Natural killer cell (primary cell): ENCODE measurements at regions not wholly inside any gene's neighbourhood (a gene's known extent, or its start where the extent isn't known, plus 50 kb on each side); places are given as distances from the start of the nearest gene placed in this dataset.
"Not testable (repeated sequence)": the region's sequence is repeated elsewhere in the genome, so short reads cannot be mapped to it uniquely, and the experiment has no call there.

Experiments used
- ATAC-seq, 3 donors: fragments of 150-1000 bp in 2 of 3; fragments of 200-7000 bp in 1 of 3; cut with Tn5 transposase; 1 replicate in 1 of 3; 2 replicates in 2 of 3; pipeline ENCODE4 v1.10.0; 2021; ENCODE audit warnings: mild to moderate bottlenecking in 2 of 3, moderate library complexity in 2 of 3
- DNase-seq, 2 donors: peaks; one replicate each; pipeline versions ENCODE4 v3.0.0 to v3.0.0-alpha.2; 2013 to 2021; ENCODE audit warnings: mixed read lengths in 1 of 2
- H3K27ac ChIP-seq: one replicate; pipeline ENCODE4 v1.5.1; 2013; ENCODE audit warnings: mild to moderate bottlenecking, low read length
- H3K27me3 ChIP-seq: one replicate; pipeline ENCODE4 v1.6.1; 2013; ENCODE audit warnings: low read length; ENCODE audit not compliant: control insufficient read depth, insufficient read depth
- H3K36me3 ChIP-seq: one replicate; pipeline ENCODE4 v1.6.1; 2013; ENCODE audit warnings: low read length; ENCODE audit not compliant: control insufficient read depth, insufficient read depth
- H3K4me1 ChIP-seq: one replicate; pipeline ENCODE4 v1.6.1; 2013; ENCODE audit warnings: low read length; ENCODE audit not compliant: control insufficient read depth, insufficient read depth
- H3K4me3 ChIP-seq: one replicate; pipeline ENCODE4 v1.5.1; 2013; ENCODE audit warnings: low read length
- H3K9me3 ChIP-seq: one replicate; pipeline ENCODE4 v1.6.1; 2013; ENCODE audit warnings: low read length; ENCODE audit not compliant: control insufficient read depth, insufficient read depth
- H3K27ac Mint-ChIP-seq, 2 donors: one replicate each; pipeline ENCODE4 v1.8.0; 2022; ENCODE audit warnings: mild to moderate bottlenecking in 2 of 2, mixed read lengths in 2 of 2, moderate library complexity in 1 of 2
- H3K27me3 Mint-ChIP-seq, 2 donors: one replicate each; pipeline ENCODE4 v1.8.0; 2022; ENCODE audit warnings: low read depth in 2 of 2, mixed read lengths in 2 of 2
- H3K36me3 Mint-ChIP-seq: one replicate; pipeline ENCODE4 v1.8.0; 2022; ENCODE audit warnings: mixed read lengths
- H3K4me1 Mint-ChIP-seq, 2 donors: one replicate each; pipeline ENCODE4 v1.8.0; 2022; ENCODE audit warnings: mixed read lengths in 2 of 2
- H3K4me3 Mint-ChIP-seq: one replicate; pipeline ENCODE4 v1.8.0; 2022; ENCODE audit warnings: mild to moderate bottlenecking, moderate library complexity, mixed read lengths
- H3K9me3 Mint-ChIP-seq, 2 donors: one replicate each; pipeline ENCODE4 v1.8.0; 2022; ENCODE audit warnings: mixed read lengths in 2 of 2
- WGBS: methylation state at CpG from one replicate; pipeline ENCODE4 v1.1.7; 2013; ENCODE audit warnings: missing lambda C conversion rate; ENCODE audit not compliant: insufficient coverage; 5-methylcytosine and 5-hydroxymethylcytosine counted together
- intact Hi-C: fragments of 100-400 bp; cut with micrococcal nuclease; formaldehyde crosslinking; loops from one replicate; pipeline ENCODE4 v1.14.2; 2022
- TF ChIP-seq, protein P1 (sequence below): fragments of 200-600 bp; IDR thresholded peaks from one replicate; pipeline ENCODE4 v1.8.0; 2022; ENCODE audit warnings: antibody characterized with exemption

DNA sequence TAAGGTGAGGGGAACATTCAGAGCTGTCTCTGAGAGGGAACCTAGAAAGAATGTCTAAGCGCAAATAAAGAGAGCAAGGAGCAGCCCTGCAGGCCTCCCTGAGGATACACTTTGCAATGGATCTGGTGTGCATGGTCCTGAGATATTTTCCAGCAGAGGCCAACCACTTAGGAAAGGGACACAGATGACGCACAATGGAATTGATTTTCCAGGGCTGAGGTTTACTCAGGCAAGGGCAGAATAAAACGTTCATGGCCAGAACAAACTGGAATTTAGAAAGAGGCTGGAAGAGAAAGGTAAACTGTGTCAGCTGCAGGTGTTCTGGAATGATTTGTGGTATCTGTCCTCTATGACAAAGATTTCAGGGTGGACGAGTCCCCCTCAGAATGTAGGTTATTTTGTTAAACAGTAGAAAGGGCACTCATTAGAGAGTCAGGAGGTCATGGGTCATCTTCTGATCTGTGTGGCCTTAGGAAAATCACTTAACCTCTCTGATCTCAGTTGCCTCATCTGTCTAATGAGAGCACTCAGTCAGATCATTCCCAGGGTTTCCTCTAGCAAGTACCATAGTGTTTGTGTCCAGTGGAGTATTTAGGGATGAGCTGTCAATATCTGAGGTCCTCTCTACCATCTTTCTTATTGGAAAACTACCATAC lies 61.8 kb upstream of the PGBD5 start:
- no peak overlapping the region for H3K4me3 ChIP-seq
- H3K4me1 Mint-ChIP-seq, result no peaks in the 10 kb centered on the region
- no peaks in the 10 kb centered on the region for H3K4me1 ChIP-seq
- TF ChIP-seq, protein P1, sequence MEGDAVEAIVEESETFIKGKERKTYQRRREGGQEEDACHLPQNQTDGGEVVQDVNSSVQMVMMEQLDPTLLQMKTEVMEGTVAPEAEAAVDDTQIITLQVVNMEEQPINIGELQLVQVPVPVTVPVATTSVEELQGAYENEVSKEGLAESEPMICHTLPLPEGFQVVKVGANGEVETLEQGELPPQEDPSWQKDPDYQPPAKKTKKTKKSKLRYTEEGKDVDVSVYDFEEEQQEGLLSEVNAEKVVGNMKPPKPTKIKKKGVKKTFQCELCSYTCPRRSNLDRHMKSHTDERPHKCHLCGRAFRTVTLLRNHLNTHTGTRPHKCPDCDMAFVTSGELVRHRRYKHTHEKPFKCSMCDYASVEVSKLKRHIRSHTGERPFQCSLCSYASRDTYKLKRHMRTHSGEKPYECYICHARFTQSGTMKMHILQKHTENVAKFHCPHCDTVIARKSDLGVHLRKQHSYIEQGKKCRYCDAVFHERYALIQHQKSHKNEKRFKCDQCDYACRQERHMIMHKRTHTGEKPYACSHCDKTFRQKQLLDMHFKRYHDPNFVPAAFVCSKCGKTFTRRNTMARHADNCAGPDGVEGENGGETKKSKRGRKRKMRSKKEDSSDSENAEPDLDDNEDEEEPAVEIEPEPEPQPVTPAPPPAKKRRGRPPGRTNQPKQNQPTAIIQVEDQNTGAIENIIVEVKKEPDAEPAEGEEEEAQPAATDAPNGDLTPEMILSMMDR, result no peak
- H3K27me3 ChIP-seq, result no peaks in the 10 kb centered on the region
- DNase-seq (no peak), ATAC-seq (no peak)
- H3K27me3 Mint-ChIP-seq, result peaks cover 12 to 24% of the 10 kb centered on the region in 2 donors
- H3K36me3 ChIP-seq, result no peaks in the 10 kb centered on the region
- no peaks in the 10 kb centered on the region for H3K9me3 ChIP-seq
- no peak overlapping the region for H3K27ac ChIP-seq
- no peak overlapping the region for H3K27ac Mint-ChIP-seq
- H3K36me3 Mint-ChIP-seq, result no peaks in the 10 kb centered on the region
- H3K9me3 Mint-ChIP-seq, result no peaks in the 10 kb centered on the region
- no peak overlapping the region for H3K4me3 Mint-ChIP-seq
- 83% methylated on average over 4 of the region's 4 CpGs for WGBS
- intact Hi-C loops, result no loop called here

- Histone ChIP-seq H3K36me3 (no peaks in the 10 kb centered on the region), H3K9me3 (no peaks in the 10 kb centered on the region), H3K27me3 (no peaks in the 10 kb centered on the region), H3K4me3 (no peak overlapping the region), H3K4me1 (no peaks in the 10 kb centered on the region), H3K27ac (no peak overlapping the region)
- Mint-ChIP-seq H3K27ac (no peak overlapping the region), H3K27me3 (peaks cover 16 to 45% of the 10 kb centered on the region in 2 donors), H3K36me3 (no peaks in the 10 kb centered on the region), H3K9me3 (peaks cover 0 to 2% of the 10 kb centered on the region in 2 donors), H3K4me1 (no peaks in the 10 kb centered on the region), H3K4me3 (no peak overlapping the region)
- 82% methylated on average over 14 of the region's 14 CpGs for WGBS
- TF ChIP-seq, protein P1, result no peak
- no peak for ATAC-seq
- DNase-seq, result no peak
- intact Hi-C loops, result no loop called here
These were observed 50.5 kb upstream of the PGBD5 start for GRCh38 chr1:230476622-230477003.

- H3K4me3 ChIP-seq, H3K4me1 Mint-ChIP-seq, DNase-seq, H3K27ac Mint-ChIP-seq, H3K27ac ChIP-seq, H3K9me3 ChIP-seq, ATAC-seq, intact Hi-C loops, H3K27me3 ChIP-seq, H3K9me3 Mint-ChIP-seq, H3K36me3 ChIP-seq, H3K4me1 ChIP-seq, H3K36me3 Mint-ChIP-seq, H3K4me3 Mint-ChIP-seq: not testable (repeated sequence)
- 41% methylated on average over 12 of the region's 12 CpGs for WGBS
- H3K27me3 Mint-ChIP-seq, result peaks cover 16 to 39% of the 10 kb centered on the region in 2 donors
These were observed 49.9 kb upstream of the PGBD5 start for GRCh38 chr1:230475856-230476621.
